HL-60 (cell line): ENCODE measurements at regions not wholly inside any gene's neighbourhood (a gene's known extent, or its start where the extent isn't known, plus 50 kb on each side); places are given as distances from the start of the nearest gene placed in this dataset.

Source experiments
- DNase-seq, 2 experiments: peaks; one replicate each; pipeline ENCODE4 v3.0.0-alpha.2; 2010 to 2020; ENCODE audit warnings: low read depth in 1 of 2, low spot score in 1 of 2
- H3K27ac ChIP-seq: fragments of 250-450 bp; sonication (Bioruptor Pico); replicated peaks from 2 replicates; pipeline ENCODE4 v1.5.1; 2020; ENCODE audit warnings: mild to moderate bottlenecking, moderate library complexity
- H3K27me3 ChIP-seq: fragments of 250-450 bp; sonication (Bioruptor Pico); 2 replicates; pipeline ENCODE4 v1.5.1; 2021; ENCODE audit warnings: mild to moderate bottlenecking, moderate library complexity; ENCODE audit not compliant: insufficient read depth, poor library complexity, severe bottlenecking
- H3K4me3 ChIP-seq: replicated peaks from 2 replicates; pipeline ENCODE4 v1.5.1; 2011; ENCODE audit warnings: mild to moderate bottlenecking, control low read depth, low read length; ENCODE audit not compliant: insufficient read depth
- GABPA ChIP-seq: IDR thresholded peaks from 2 replicates; pipeline ENCODE4 v1.6.1; 2012; ENCODE audit warnings: low read depth
- POLR2AphosphoS5 ChIP-seq: IDR thresholded peaks from 2 replicates; pipeline ENCODE4 v1.6.1; 2012; ENCODE audit warnings: low read depth
- SPI1 ChIP-seq: IDR thresholded peaks from 2 replicates; pipeline ENCODE4 v1.6.1; 2012; ENCODE audit warnings: low read depth, mild to moderate bottlenecking, borderline replicate concordance
- TF ChIP-seq, protein P1 (sequence below): IDR thresholded peaks from 2 replicates; pipeline ENCODE4 v1.6.1; 2012; ENCODE audit warnings: low read depth; ENCODE audit not compliant: insufficient replicate concordance
- TF ChIP-seq, protein P2 (sequence below): IDR thresholded peaks from one replicate; pipeline ENCODE4 v1.5.1; 2011; ENCODE audit warnings: low read length, control low read depth, inconsistent platforms; ENCODE audit not compliant: insufficient read depth

GRCh38 chr5:173801006-173801405 lies 87.1 kb upstream of the CPEB4 start:
- TF ChIP-seq GABPA (no peak), POLR2AphosphoS5 (no peak), SPI1 (no peak)
- TF ChIP-seq, protein P1, sequence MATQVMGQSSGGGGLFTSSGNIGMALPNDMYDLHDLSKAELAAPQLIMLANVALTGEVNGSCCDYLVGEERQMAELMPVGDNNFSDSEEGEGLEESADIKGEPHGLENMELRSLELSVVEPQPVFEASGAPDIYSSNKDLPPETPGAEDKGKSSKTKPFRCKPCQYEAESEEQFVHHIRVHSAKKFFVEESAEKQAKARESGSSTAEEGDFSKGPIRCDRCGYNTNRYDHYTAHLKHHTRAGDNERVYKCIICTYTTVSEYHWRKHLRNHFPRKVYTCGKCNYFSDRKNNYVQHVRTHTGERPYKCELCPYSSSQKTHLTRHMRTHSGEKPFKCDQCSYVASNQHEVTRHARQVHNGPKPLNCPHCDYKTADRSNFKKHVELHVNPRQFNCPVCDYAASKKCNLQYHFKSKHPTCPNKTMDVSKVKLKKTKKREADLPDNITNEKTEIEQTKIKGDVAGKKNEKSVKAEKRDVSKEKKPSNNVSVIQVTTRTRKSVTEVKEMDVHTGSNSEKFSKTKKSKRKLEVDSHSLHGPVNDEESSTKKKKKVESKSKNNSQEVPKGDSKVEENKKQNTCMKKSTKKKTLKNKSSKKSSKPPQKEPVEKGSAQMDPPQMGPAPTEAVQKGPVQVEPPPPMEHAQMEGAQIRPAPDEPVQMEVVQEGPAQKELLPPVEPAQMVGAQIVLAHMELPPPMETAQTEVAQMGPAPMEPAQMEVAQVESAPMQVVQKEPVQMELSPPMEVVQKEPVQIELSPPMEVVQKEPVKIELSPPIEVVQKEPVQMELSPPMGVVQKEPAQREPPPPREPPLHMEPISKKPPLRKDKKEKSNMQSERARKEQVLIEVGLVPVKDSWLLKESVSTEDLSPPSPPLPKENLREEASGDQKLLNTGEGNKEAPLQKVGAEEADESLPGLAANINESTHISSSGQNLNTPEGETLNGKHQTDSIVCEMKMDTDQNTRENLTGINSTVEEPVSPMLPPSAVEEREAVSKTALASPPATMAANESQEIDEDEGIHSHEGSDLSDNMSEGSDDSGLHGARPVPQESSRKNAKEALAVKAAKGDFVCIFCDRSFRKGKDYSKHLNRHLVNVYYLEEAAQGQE, result no peak
- TF ChIP-seq, protein P2, sequence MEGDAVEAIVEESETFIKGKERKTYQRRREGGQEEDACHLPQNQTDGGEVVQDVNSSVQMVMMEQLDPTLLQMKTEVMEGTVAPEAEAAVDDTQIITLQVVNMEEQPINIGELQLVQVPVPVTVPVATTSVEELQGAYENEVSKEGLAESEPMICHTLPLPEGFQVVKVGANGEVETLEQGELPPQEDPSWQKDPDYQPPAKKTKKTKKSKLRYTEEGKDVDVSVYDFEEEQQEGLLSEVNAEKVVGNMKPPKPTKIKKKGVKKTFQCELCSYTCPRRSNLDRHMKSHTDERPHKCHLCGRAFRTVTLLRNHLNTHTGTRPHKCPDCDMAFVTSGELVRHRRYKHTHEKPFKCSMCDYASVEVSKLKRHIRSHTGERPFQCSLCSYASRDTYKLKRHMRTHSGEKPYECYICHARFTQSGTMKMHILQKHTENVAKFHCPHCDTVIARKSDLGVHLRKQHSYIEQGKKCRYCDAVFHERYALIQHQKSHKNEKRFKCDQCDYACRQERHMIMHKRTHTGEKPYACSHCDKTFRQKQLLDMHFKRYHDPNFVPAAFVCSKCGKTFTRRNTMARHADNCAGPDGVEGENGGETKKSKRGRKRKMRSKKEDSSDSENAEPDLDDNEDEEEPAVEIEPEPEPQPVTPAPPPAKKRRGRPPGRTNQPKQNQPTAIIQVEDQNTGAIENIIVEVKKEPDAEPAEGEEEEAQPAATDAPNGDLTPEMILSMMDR, result no peak
- Histone ChIP-seq H3K27me3 (no peaks in the 10 kb centered on the region), H3K4me3 (no peak overlapping the region), H3K27ac (no peak overlapping the region)
- no peak for DNase-seq

GRCh38 chr5:173802670-173803165 lies 85.4 kb upstream of the CPEB4 start:
- H3K27me3 ChIP-seq, result no peaks in the 10 kb centered on the region
- peak; percentile 97 to 98 for DNase-seq
- H3K27ac ChIP-seq, result peak overlapping the region; percentile 58
- H3K4me3 ChIP-seq, result no peak overlapping the region
- TF ChIP-seq, protein P1, result no peak
- peak; percentile 78 for TF ChIP-seq POLR2AphosphoS5
- TF ChIP-seq GABPA, result no peak
- TF ChIP-seq SPI1, result no peak; the same call in 1 of the 2 replicates
- TF ChIP-seq, protein P2, result no peak

DNA sequence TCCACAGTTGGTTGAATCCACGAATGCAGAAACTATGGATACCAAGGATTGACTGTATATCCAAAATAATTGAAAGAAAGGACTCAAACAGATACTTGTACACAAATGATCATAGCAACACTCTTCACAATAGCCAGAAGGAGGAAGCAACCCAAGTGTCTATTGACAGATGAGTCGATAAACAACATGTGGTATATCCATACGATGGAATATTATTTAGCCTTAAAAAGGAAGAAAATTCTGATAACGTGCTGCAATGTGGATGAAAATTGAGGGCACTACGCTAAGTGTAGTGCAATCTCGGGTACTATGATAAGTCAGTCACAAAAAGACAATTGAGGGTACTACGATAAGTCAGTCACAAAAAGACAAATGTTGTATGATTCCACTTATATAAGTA lies 83.6 kb upstream of the CPEB4 start:
- no peak for DNase-seq
- H3K27me3 ChIP-seq, result no peaks in the 10 kb centered on the region
- no peak overlapping the region for H3K27ac ChIP-seq
- TF ChIP-seq, protein P2, result no peak
- no peak overlapping the region for H3K4me3 ChIP-seq

- H3K27me3 ChIP-seq, result no peaks in the 10 kb centered on the region
- TF ChIP-seq GABPA, result no peak
- TF ChIP-seq, protein P1, result no peak
- no peak for DNase-seq
- no peak overlapping the region for H3K4me3 ChIP-seq
- no peak overlapping the region for H3K27ac ChIP-seq
These were observed 81.7 kb upstream of the CPEB4 start for GRCh38 chr5:173806270-173807035.
